ENCODE measurements at regions not wholly inside any gene's neighbourhood (a gene's known extent, or its start where the extent isn't known, plus 50 kb on each side); places are given as distances from the start of the nearest gene placed in this dataset.

GRCh38 chr10:43802988-43803696, 154.5 kb upstream of the ZNF32 start:
- no peak for DNase-seq

GRCh38 chr10:43801626-43802025, 152.9 kb upstream of the ZNF32 start:
- DNase-seq = no peak

- DNase-seq = no peak
Measured at GRCh38 chr10:43801140-43801539, 152.5 kb upstream of the ZNF32 start.

- DNase-seq = no peak
Measured at GRCh38 chr10:43796781-43797180, 148.1 kb upstream of the ZNF32 start.

DNA sequence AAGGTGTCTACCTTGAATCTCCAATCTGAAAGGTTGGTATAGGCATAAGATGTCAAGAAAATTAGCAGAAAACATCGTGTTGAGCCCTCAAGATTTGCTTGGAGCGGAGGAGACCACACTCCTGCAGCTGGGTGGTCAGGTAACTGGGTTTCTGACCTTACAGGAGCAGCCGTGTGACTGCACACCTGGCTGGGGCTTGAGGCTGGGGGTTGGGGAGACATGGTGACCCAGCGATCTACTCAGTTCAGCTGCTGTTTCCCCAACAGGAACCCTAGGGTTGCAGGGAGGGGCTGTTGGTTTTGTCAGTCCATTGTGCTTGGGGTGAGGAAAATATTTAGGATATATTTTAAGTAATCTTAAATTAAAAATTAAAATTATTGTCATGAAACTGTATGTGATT, 147.0 kb upstream of the ZNF32 start:
- no peak for DNase-seq

- DNase-seq = no peak
Measured at GRCh38 chr10:43795093-43795492, 146.4 kb upstream of the ZNF32 start.

DNA sequence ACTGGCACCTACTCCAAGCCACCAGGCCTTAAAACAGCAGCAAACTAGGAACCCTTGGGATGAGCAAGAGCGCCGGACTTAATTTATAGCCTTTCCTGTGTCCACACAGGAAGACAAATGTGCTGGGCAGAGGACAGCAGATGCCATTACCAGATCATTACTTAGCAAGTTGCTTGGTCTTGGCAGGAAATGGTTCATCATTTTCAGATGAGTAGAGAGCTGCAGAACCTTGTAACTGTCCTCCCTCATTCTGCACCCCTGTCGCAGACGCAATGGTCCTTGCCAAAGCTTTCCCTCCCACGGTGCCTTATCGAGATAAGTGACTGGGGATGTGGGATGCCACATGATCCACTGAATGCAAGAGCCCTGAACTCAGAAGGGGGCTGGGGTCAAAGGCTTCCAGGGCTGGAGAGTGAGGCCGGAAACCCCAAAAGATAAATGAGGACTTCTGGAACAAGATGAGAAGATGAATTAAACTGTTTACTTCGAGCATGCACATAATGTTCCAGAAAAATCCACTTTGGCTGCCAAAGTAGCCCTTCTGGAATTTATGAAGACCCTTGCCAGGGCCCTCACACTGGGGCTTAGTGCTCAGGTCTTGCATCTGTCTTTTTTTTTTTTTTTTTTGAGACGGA, 145.6 kb upstream of the ZNF32 start:
- no peak for DNase-seq

DNA sequence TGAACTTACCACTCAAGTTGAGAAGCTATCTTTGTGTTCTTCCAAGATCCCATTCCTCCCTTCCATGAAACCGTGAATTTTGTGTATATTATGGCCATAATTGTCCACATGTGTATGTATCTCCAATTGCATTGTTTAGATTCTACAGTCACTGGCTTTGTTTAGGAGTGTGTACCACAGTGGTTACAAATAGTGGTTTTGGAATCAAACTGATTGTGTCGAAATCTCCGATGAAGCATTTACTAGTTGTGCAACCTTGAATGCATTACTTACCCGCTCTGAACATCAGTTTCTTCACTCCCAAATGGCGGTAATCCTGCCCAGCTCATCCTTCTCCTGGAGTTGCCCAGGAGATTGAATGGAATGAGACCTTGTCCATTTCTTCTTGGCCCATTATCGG, 145.0 kb upstream of the ZNF32 start:
- DNase-seq = no peak

GRCh38 chr10:43790147-43790546, 141.5 kb upstream of the ZNF32 start:
- DNase-seq = no peak

DNA sequence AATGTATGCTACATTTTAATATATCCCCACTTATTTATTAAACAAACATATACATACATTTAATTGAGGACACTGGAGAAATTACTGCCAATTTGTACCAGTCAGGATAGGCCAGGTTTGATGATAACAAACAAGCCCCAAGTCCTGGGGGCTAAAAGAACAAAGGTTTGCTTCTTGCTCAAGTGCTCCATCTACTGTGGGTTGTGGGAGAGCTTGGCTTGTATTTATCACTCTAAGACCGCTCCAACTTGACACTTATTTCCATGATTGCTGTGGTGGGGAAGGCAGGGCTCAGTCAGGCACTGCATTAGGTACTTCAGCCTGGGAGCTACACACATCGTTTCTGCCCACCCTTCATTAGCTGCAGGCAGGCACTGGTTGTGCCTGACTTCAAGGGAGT, 136.6 kb upstream of the ZNF32 start:
- DNase-seq = no peak

DNA sequence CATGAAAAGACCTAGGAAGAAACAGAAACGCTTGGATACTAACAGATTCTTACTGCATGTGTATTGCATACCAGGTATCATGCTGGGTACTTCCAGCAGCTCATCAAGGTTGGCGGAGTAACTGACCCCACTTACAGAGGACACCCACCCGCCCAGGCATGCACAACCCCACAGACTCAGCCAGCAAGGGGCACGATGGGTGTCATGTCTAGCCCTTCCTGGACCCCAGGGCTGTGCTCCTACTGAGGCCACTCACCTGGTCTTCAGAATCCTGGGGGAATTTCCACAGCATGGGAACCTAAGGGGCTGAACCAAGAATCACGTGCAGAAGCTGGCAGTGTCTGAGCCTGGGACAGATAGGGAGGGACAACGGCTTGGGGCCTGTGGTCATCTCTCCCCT, 134.1 kb upstream of the ZNF32 start:
- DNase-seq = no peak

- DNase-seq = peak; percentile 56
Measured at GRCh38 chr10:43781480-43782361, 133.0 kb upstream of the ZNF32 start.

DNA sequence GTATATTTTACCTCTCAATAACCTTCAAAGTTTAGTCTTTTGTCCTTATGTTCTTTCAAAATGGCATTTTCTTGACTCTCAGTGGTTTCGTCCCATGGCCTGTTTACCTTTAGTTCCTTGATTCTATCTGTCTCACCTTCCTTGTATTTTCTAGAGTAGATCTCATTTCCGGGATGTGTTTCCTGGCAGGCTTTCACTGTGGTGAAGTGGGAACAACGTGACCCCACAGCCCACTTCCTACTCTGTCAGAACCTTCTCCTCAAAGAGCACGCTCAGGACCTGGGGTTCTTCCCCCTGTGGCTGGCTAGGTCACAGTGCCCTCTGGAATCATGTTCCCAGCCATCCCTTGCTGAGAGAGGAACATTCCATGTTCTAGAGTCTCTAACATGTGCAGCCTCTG, 129.9 kb upstream of the ZNF32 start:
- no peak for DNase-seq

DNA sequence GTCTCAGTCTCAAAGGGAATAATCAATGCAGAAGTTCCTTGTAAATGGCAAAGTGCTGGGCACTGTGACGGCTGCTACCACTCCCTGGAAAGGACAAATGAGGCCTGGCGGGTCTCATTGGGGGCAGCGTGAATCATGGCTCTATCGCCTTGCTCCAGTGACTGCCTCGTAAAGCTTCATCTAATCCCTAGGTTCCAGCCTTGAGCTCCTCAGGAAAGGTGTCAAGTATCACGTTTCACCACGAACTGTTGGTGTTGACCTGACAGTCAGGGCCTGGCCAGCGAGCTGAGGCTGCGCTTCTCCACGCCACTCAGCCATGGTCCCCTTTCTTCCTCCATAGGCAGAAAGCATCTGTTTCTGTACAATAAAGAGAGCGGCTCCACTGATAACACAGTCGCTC, 126.7 kb upstream of the ZNF32 start:
- no peak for DNase-seq

- no peak for DNase-seq
Measured at GRCh38 chr10:43774234-43774769, 125.6 kb upstream of the ZNF32 start.

GRCh38 chr10:43773736-43774135, 125.1 kb upstream of the ZNF32 start:
- DNase-seq = no peak

- DNase-seq = no peak
Measured at GRCh38 chr10:43772171-43772570, 123.5 kb upstream of the ZNF32 start.

DNA sequence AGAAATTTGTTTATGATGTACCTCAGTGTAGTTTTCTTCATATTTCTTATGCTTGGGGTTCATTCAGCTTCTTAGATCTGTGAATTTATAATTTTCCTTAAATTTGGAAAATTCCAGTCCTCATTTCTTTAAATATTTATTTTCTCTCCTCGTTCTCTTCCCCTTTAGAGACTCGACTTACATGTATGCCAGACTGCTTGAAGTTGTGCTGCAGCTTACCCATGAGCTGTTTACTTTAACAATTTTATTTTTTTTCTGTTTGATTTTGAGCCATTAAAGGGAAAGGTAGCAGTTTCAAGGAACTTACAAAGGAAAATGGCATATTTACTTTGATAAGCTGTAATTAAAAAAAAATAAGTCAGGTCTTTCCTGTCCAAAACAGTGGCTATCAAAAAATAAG, 123.0 kb upstream of the ZNF32 start:
- DNase-seq = no peak

- no peak for DNase-seq
Measured at GRCh38 chr10:43765516-43765915, 116.8 kb upstream of the ZNF32 start.

DNA sequence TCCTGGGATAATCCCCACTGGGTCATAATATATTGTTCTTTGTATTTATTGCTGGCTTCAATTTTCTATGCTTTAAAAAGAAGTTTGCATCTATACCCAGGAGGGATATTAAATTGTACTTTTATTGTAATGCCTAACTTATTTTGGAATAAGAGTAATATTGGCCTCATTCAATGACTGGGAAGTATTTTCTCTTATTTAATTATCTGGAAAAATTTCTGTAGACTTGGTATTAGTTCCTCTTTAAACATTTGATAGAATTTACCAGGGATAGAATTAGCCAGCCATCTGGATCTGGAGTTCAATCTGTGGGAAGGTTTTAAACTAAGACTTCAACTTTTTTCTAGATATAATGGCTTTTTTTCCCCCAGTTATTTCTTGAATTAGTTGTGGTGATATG, 115.2 kb upstream of the ZNF32 start:
- DNase-seq = no peak

DNA sequence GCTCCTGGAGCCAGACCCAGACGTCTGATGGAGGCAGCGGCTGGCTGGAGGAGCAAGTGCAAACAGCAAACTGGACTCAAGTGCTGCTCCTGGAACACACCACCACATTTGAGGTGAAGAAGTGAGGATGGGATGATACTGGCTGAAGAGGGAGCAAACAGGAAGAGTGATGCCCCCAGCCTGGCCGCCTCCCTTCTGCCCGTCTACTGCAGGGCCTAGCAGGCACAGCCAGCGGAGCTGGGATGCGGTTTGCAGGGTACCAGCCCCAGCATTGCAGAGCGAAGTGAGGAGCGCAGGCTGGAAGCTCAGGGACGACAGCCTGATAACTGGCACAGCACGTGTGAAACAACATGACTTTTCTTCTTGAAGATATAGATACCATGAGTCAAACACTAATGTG, 111.8 kb upstream of the ZNF32 start:
- no peak for DNase-seq

GRCh38 chr10:43759216-43759615, 110.5 kb upstream of the ZNF32 start:
- DNase-seq = no peak

DNA sequence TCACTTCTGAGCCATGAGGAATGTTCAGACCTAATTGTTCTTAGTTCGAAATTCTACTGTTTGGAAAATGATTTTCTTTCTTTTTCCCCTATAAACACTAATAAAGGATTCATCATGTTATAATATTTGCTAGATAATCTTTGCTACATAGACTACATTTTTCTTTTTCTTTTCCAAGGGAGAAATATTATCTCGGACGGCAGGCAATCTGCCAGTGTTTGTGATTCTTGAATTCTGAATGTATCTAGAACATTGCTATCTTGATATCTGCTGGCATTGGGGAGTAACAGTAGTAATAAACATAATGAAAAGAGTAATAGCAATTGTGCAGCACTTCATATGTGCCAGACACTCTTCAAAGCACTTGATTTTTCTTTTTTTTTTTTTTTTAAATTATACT, 107.7 kb upstream of the ZNF32 start:
- DNase-seq = no peak

Measured in stimulated activated CD4-positive, alpha-beta T cell treated with anti-CD3 and anti-CD28 coated beads, Interleukin-1b, Interleukin-23, amount 100 ng/mL, for 48 hours (primary cell).